ENCODE measurements at regions not wholly inside any gene's neighbourhood (a gene's known extent, or its start where the extent isn't known, plus 50 kb on each side); places are given as distances from the start of the nearest gene placed in this dataset.

DNA sequence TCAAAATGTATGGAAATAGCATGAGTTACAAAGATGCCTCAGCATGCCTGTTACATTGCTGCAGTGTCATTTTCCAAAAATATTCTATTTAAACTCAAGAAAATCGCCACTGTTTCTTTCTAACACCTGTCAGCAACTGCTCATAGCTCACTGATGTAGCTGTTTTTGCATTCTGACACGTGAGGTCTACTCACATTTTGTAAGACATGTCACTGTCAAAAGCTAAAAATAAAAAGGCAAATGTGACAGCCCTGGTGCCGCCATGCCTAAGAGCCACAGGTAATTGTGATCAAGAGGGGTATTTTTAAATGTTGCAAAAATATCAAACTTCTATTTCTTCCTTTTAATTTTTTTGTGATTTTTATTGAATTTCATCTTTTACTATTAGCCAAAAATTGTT is 556.2 kb upstream of the TMPRSS15 start:
- TF ChIP-seq, protein P1, sequence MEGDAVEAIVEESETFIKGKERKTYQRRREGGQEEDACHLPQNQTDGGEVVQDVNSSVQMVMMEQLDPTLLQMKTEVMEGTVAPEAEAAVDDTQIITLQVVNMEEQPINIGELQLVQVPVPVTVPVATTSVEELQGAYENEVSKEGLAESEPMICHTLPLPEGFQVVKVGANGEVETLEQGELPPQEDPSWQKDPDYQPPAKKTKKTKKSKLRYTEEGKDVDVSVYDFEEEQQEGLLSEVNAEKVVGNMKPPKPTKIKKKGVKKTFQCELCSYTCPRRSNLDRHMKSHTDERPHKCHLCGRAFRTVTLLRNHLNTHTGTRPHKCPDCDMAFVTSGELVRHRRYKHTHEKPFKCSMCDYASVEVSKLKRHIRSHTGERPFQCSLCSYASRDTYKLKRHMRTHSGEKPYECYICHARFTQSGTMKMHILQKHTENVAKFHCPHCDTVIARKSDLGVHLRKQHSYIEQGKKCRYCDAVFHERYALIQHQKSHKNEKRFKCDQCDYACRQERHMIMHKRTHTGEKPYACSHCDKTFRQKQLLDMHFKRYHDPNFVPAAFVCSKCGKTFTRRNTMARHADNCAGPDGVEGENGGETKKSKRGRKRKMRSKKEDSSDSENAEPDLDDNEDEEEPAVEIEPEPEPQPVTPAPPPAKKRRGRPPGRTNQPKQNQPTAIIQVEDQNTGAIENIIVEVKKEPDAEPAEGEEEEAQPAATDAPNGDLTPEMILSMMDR (conservative IDR thresholded peaks at IDR 0.05), result no peak
- TF ChIP-seq ZFX (IDR thresholded peaks at IDR 0.05), result no peak
